ENCODE measurements at regions not wholly inside any gene's neighbourhood (a gene's known extent, or its start where the extent isn't known, plus 50 kb on each side); places are given as distances from the start of the nearest gene placed in this dataset.

GRCh38 chr20:21873291-21873690 is 167.8 kb downstream of the PAX1 start:
- CTCF ChIA-PET = no interaction called here
- H3K27ac ChIP-seq = no peak overlapping the region
- TF ChIP-seq EZH2 (IDR thresholded peaks at IDR 0.05; ENCODE audit: low read depth) (no peak), CTCF (conservative IDR thresholded peaks at IDR 0.05) (no peak)
- H3K4me2 ChIP-seq = no peak overlapping the region
- H2AFZ ChIP-seq = no peak overlapping the region
- no peaks in the 10 kb centered on the region; the same call in 1 of the 2 replicates for H4K20me1 ChIP-seq (ENCODE audit: insufficient read depth)
- intact Hi-C loops (cut with micrococcal nuclease; ENCODE audit: unreplicated experiment) = no loop called here
- POLR2A ChIA-PET (ENCODE audit: unreplicated experiment) = no interaction called here
- BruUV-seq (replicated peaks) = no TSS peak
- H3K9me2 ChIP-seq (ENCODE audit: insufficient read depth) = no peaks in the 10 kb centered on the region
- no peak overlapping the region for H3K4me3 ChIP-seq
- no peaks in the 10 kb centered on the region for H3F3A ChIP-seq (ENCODE audit: insufficient read depth, low read depth)
- no peaks in the 10 kb centered on the region for H3K79me2 ChIP-seq (ENCODE audit: low read depth)
- no peak for DNase-seq
- no peaks in the 10 kb centered on the region for H3K4me1 ChIP-seq (replicated peaks; ENCODE audit: insufficient read depth)
- H3K9me3 ChIP-seq (ENCODE audit: insufficient read depth, low read depth) = no peaks in the 10 kb centered on the region
- no peaks in the 10 kb centered on the region for H3K27me3 ChIP-seq (ENCODE audit: insufficient read depth, low read depth)
- no peaks in the 10 kb centered on the region for H3K36me3 ChIP-seq (ENCODE audit: low read depth)

GRCh38 chr20:21867811-21868210 is 162.3 kb downstream of the PAX1 start:
- Histone ChIP-seq H3K27me3 (ENCODE audit: insufficient read depth, low read depth) (no peaks in the 10 kb centered on the region), H3K4me2 (no peak overlapping the region), H3K4me1 (replicated peaks; ENCODE audit: insufficient read depth) (no peaks in the 10 kb centered on the region), H3K27ac (no peak overlapping the region), H3K9me3 (ENCODE audit: insufficient read depth, low read depth) (no peaks in the 10 kb centered on the region), H4K20me1 (ENCODE audit: insufficient read depth) (no peaks in the 10 kb centered on the region), H2AFZ (no peak overlapping the region), H3K9me2 (ENCODE audit: insufficient read depth) (no peaks in the 10 kb centered on the region), H3K4me3 (no peak overlapping the region), H3F3A (ENCODE audit: insufficient read depth, low read depth) (no peaks in the 10 kb centered on the region), H3K36me3 (ENCODE audit: low read depth) (no peaks in the 10 kb centered on the region), H3K79me2 (ENCODE audit: low read depth) (no peaks in the 10 kb centered on the region)
- BruUV-seq (replicated peaks) = no TSS peak
- DNase-seq = no peak
- CTCF ChIA-PET = no interaction called here
- POLR2A ChIA-PET (ENCODE audit: unreplicated experiment) = no interaction called here
- intact Hi-C loops (cut with micrococcal nuclease; ENCODE audit: unreplicated experiment) = no loop called here
- TF ChIP-seq EZH2 (IDR thresholded peaks at IDR 0.05; ENCODE audit: low read depth) = no peak
- TF ChIP-seq CTCF (conservative IDR thresholded peaks at IDR 0.05) = no peak

- CTCF ChIA-PET = no interaction called here
- POLR2A ChIA-PET (ENCODE audit: unreplicated experiment) = no interaction called here
- Histone ChIP-seq H3K4me2 (no peak overlapping the region), H4K20me1 (ENCODE audit: insufficient read depth) (no peaks in the 10 kb centered on the region), H3K27ac (no peak overlapping the region), H3K36me3 (ENCODE audit: low read depth) (no peaks in the 10 kb centered on the region), H3K9me3 (ENCODE audit: insufficient read depth, low read depth) (no peaks in the 10 kb centered on the region), H3K4me1 (replicated peaks; ENCODE audit: insufficient read depth) (no peaks in the 10 kb centered on the region), H3K4me3 (no peak overlapping the region), H3K79me2 (ENCODE audit: low read depth) (no peaks in the 10 kb centered on the region), H2AFZ (no peak overlapping the region), H3K27me3 (ENCODE audit: insufficient read depth, low read depth) (no peaks in the 10 kb centered on the region), H3K9me2 (ENCODE audit: insufficient read depth) (no peaks in the 10 kb centered on the region), H3F3A (ENCODE audit: insufficient read depth, low read depth) (no peaks in the 10 kb centered on the region)
- no peak for DNase-seq
- no peak for TF ChIP-seq EZH2 (IDR thresholded peaks at IDR 0.05; ENCODE audit: low read depth)
- no peak for TF ChIP-seq CTCF (conservative IDR thresholded peaks at IDR 0.05)
- BruUV-seq (replicated peaks) = no TSS peak
- intact Hi-C loops (cut with micrococcal nuclease; ENCODE audit: unreplicated experiment) = no loop called here
Measured at GRCh38 chr20:21867353-21867752, 161.9 kb downstream of the PAX1 start.
